ENCODE measurements at regions not wholly inside any gene's neighbourhood (a gene's known extent, or its start where the extent isn't known, plus 50 kb on each side); places are given as distances from the start of the nearest gene placed in this dataset.
A peak's percentile ranks its signal among the peaks of the same experiment; 100 is the strongest.

DNA sequence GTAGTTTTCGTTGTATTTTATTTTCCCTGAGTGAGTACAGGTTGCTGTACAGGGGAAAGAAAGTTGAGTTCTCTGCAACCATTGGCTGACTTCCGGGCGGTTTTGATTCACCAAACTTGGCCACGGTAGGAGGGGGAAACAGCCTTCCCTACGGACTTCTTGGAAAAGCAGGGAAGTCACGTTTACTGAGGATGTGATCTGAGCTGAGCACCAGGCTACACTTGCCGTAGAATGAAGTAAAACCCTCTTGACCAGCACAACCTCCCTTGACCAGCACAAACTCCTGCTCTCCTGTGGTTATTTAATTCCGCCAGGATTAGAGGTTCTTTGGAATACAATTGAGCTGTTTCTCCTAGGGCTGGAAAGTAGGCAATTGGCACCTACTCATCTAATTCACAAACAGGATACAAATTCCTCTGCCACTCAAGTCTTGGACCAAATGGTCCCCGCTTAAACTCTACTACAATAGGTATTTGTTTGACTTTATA, 242.0 kb upstream of the RBFOX1 start:
- no peak for DNase-seq

DNA sequence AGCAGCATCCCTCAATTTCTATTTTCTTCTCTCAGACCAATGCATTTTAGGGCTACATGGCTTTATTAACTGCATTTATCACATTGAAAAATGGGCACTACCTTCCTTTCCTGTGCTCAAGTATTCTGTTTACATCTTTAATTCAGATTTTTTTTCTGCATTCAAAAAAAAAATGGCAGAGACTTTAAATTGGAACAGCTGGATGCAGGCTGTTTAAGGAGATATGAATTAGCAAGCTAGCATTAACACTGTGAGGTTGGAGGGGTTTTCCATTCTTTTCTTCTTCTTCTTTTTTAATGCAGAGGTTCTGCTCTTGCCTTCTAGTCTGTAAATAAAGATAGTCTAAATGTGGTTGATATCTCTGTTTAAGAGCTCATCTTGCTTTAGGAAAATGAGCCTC, 242.9 kb upstream of the RBFOX1 start:
- no peak for DNase-seq

DNA sequence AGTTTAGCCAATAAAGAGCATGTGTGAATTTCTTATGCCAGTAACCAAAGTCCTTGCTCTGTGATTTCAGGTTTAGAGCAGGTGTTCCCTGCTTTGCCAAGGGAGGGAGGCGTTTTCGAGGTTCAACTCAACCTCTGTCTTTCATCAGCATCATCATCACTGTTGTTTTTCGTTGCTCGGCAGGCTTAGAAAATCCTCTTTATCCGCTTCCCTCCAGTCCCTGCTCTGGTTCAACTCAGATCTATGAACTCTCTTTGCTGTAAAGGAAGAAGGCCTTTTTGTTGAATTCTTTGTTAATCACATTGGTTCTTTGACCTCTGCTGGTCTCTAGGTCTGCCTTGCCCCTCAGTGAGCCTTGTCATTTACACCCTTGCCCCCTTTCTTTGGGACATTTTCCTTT, 243.9 kb upstream of the RBFOX1 start:
- no peak for DNase-seq

DNA sequence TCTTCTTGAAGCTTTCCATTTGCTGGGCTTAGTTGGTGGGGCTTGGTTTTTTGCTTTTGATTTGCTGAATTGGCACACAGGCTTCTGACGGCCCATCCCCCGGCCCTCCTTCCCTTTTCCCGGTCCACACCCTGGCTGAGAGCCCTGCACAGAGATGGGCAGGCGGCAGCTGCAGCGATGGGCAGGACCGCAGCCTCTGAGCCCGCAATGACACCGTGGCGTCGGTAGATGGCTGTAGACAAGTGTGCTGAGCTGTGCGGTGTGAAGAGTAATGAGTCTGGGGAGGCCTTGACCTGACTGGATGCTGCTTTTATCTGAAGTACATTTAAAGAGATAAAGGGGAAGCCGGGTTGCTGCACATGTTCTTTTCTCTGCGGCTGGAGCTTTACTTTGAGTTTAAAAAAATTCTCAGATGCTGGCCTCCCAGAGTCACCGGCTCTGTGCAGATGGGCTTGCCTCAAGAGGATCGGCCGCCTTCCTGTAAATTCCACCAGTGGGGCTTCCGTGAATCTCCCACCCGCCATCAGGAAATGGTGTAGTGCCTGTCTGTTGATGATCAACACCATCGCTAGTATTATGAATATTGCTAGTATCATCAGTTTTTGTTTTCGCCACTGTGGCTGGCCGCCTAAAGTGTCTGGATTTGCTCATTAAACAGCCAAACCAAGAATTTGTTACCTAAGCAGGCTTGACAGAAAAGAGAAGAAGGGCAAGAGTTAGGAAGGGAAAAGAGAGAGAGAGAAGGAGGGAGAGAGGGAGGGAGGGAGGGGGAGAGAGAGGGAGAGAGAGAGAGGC, 245.6 kb upstream of the RBFOX1 start:
- peak; percentile 11 for DNase-seq

DNA sequence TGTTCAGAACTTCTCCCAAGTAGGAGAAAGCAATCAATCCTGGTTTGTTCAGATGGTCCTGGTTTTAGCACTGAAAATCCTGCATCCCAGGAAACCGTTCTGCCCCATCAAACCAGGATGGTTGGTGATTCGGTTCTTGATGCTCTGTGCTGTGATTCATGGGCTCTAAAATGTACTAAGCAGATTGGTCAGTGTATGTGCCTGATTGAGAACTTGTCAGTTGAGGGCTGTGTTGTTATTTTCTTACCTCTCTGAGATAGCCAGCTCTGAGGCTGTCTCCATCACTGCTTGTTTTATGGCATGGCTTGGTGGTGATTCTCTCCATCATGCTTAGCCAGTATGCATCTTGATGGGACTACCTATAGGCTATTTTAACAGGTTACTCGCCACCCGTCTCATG, 246.9 kb upstream of the RBFOX1 start:
- DNase-seq, result no peak

DNA sequence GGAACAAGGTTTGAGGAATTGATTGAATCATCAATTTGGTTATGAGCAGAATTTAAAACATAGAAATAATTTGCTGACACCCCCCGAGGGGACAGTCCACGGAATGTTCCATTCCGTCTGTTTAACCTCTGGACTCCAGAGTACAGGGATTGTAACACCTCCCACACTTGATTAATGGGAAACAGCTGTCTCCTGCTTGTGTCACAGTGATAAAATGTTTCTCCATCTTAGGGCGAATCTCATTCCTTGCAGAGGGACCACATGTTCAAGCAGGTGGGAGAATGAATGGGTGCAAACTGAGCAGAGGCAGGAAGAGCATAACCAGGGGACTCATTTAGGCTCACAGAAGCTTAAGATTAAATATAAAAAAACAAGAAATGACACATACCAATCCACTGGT, 249.5 kb upstream of the RBFOX1 start:
- no peak for DNase-seq

DNA sequence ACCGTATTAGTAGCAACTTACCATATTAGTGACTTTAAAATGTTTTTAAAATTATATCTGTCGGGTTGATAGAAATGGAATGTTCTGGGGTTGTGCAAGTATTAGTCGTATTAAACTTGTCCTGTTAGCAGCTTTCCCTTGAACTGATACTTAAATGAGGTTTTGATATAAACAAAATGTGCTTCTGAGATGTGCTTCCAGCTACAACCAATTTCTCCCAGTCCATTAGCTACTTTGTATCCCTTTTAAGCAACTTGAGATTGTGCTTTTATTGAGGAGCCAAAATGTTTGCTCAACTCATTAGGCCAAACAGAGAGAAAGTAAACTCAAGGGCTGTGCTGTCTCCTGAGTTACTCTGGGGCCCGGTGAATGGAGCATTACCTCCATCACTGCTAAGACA, 255.0 kb upstream of the RBFOX1 start:
- no peak for DNase-seq

DNA sequence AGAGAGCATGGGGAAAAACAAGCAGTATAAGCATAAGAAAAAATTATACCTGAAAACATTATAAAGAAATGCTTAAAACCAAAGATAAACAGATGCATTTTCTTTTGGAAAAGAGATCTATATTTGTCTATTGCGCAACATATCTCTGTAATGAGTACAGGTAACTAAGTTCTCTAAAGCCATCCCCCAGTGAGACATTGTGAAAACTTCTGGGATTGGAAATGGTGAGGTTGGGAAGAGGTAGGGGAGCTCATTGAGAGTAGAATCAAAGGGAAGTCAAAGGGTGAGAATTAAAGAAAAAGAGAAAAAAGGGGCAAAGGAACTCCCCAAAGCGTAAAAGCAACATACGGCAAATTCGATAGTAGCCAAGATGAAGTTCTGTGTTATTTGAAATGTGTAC, 257.9 kb upstream of the RBFOX1 start:
- DNase-seq, result no peak

DNA sequence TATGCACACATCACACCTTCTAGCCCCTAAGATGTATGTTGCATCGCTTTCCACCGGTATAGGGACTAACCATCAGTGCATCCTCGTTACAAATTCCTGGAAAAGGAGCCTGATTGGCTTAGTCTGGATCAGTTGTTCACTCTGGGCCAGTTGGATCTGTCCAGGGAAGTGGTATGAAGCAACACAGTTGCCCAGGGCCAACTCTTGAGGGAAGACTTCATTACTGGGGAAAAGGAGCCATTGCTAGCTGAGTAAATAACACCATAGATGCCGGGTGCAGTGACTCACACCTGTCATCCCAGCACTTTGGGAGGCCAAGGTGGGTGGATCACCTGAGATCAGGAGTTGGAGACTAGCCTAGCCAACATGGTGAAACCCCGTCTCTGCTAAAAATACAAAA, 275.2 kb upstream of the RBFOX1 start:
- DNase-seq, result no peak

DNA sequence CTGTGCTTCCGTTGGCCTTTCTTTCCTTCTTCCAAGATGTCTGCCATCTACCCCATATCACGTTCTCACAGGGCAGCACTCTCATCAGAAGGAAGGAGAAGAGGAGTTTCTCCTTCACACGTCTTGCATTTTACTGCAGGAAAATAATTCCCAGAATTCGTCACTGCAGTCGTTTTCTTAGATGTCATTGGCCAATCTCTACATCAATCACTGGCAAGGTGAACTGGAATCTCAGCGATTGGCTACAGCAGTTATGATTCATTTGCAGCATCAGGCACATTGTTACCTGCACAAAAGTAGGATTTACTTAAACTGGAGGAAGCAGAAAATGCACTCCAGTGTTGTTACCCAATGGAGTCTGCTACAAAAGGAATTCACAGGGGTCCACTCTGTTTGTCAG, 277.2 kb upstream of the RBFOX1 start:
- no peak for DNase-seq

DNA sequence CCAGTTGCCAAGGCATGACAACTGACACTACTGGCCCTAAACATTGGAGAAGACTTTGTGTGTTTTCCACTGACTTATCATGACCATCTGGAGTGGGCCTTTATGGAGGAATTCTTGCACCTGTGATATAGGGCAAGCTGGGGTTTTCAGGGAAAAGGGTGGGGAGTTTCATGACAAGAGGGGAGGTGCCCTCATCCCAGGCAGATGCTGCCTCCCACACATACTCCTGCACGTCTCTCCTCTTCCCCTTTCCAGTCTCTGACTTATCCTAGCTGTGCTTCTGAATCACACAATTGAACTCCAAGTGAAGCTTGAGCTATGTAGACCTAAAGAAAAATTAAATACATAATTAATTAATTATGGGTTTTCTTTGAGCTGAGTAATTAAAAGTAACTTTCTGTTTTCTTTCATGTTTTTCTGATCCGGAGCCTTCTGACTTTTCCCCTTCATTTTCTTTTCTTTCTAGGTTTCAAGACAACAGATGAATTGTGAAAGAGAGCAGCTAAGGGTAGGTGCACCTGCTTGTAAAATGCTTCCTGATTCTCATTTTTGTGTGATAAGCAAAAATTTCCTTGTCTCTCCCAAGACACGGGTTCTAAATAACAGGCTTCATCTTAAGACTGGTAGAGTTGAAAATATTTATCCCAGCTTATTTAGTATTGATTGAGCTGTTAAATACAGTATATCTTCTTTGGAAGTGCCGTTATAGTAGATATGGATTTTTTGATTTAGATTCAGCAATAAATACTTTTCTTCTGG, 280.9 kb upstream of the RBFOX1 start:
- no peak for DNase-seq

DNA sequence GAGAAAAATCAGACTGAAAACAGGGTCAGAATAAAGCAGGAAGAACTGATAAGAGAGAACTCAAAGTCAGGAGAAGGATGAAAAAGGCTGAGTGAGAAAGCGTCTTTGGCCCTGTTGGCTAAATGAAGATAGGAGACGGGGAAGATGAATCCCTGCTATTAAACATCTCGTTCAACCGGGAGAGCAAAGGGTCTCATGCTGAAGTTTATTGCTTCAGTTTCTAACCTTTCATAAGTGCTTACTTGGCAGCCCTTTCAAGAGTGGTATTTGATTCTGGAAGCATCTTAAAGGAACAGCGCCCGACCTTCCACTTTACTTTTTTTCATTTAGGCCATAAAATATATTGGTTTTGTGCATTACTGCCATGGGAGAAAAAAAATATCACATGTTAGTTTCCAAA, 288.3 kb upstream of the RBFOX1 start:
- no peak for DNase-seq

DNA sequence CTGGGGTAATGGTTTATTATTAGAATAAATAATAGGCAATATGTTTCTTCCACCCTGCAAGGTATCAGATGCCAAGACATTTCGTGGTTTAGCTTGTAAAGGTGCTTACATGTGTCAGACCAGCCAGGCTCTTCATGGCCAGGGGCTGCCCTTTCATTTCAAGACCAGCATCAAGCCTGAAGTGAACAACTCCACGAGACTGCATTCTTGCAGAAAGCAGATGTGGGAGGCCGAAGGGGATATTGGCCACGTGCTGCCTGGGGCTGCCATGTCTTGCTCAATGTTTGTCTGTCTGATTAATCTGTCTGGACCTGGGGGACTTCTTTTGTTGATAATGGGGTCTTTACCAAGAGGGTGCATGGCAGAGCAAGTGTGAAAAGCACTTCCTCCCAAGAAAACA, 294.2 kb upstream of the RBFOX1 start:
- no peak for DNase-seq

DNA sequence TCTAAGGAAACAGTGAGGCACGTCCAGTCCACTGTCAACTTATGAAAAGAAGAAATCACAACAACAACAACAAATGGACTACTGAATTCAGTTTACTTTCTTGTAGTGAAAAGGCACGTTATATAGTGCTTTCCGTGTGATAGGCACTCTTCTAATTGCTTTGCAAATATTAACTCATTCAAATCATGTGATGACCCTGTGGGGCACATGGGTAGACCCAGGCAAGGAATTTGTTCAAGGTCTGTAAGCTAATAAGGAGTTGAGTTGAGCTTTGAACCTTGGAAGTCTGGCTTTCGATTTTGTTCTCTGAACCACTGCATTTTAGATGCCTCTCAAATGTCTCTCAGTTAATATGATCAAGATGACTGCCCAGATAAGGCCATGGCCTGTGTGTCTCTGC, 295.1 kb upstream of the RBFOX1 start:
- DNase-seq, result no peak

DNA sequence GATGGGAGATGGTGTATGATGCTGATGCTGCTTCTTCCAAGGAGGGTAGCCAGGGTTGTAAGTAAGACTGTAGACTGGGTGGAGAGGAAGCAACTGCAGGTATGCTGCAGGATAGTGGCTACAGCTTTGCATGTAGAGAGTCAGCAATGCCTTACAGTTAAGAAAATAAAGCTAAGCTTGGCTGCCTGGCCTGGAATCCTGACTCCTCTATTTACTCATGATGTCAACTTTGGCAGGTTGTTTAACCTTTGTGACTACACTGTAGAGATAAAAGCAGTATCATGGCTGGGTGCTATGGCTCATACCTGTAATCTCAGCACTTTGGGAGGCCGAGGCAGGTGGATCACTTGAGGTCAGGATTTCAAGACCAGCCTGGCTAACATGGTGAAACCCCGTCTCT, 301.6 kb upstream of the RBFOX1 start:
- no peak for DNase-seq

DNA sequence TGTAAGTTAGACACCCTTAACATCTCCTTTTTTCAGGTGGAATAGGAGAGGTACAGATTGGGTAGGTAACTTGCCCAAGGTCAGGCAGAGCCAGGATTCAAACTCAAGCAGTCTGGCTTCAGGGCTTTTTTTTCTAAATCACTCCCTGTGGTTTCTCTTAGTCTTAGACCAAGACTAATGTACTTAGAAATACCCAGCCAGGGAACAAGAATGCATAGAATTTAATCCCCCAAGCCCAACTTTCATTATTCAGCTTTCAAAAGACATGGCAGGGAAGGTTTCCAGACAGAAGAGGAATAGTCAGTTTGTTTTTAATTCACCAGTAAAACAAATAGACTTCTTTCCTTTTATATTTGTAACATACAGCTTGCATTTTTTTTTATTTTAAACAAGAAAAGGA, 305.2 kb upstream of the RBFOX1 start:
- DNase-seq, result no peak

DNA sequence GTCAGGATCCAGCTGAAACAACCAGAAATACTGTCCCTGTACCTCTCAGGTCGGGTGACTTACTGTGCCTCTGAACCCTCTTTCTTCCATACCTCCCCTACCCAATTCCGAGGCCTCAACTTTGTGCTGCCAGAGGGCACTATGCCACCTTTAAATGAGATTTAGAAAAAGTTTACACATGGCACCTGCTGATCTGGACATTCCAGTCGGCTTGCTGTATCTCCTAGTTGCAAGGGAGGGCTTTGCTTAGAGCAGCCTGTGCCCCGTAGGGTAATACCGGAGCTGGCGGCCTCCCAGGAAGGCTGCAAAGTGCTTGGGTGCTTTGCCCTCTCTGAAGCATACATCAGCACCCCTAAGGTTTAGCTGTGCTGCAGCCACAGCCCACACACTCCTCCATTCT, 306.0 kb upstream of the RBFOX1 start:
- no peak for DNase-seq

DNA sequence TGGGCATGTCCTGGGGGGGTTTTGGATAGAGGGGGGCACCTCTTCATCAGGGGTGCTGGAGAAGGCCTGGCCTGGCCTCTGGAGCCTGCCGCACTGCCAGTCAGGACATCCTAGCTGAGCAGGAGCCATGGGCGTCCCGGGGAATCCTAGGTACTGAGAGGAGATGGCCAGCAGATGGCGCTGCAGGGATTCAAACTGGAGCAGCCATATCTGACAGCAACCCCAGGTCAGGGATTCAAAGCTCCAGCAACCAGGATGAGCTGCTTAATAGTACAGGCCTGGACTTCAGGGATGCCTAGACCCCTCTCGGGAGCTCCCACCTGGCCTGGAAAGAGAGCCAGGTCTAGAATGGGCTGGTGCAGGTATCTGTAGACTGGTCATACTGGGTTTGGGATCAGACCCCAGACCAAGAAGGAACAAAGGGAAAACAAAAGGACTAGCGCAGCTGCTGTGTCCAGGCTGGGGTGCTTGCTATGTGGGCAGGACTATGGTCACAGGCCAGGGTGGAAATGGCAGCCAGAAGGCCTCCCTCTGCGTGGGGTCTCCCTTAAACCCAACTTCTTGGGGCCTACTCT, 306.9 kb upstream of the RBFOX1 start:
- DNase-seq, result peak; percentile 68

DNA sequence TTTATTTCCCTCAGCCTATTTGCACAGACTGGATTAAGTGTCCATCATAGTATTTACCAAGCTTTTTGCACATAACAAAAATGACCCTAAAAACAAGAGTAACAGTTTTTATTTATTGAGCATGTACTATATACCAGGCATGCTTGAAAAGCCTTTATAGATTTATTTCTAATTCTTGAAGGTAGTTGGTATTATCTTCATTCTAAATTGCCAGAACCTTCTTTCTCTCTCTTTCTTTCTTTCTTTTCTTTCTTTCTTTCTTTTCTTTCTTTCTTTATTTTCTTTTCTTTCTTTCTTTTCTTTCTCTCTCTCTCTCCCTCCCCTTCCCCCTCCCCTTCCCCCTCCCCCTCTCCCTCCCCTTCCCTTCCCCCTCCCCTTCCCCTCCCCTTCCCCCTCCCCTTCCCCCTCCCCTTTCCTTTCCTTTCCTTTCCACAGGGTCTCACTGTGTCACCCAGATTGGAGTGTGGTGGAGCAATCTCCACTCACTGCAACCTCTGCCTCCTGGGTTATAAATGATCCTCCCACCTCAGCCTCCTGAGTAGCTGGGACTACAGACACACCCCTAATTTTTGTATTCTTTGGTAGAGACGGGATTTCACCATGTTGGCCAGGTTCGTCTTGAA, 310.9 kb upstream of the RBFOX1 start:
- DNase-seq, result no peak

DNA sequence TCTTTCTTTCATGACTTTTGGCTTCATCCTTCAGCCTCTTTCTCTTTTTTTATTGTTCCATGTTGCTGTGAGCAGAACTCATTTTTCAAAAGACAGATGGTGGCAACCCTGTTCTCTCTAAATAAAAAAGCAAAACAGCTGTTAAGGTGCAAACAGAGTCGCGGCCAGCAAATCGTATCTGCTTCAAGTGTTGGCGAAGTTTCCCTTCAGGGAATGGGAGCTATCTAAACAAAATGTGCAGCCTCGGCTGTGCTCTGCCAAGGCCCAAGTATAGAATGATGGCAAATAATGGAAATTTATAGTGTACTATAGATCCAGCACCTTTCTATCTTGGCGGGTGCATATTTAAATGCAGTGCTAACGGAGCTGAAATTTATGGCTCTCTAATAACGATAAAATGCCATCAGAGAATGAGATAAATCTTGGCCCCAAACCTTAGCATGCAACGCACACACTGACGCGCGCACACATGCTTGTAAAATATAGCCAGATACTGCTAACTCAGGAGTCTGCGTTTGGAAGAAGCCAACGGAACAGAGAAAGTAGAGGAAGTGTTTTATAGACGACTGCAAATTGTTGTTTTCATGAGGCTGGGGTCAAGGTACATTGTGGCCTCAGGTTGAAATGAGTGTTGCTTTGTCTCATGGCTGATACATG, 315.5 kb upstream of the RBFOX1 start:
- DNase-seq, result no peak

DNA sequence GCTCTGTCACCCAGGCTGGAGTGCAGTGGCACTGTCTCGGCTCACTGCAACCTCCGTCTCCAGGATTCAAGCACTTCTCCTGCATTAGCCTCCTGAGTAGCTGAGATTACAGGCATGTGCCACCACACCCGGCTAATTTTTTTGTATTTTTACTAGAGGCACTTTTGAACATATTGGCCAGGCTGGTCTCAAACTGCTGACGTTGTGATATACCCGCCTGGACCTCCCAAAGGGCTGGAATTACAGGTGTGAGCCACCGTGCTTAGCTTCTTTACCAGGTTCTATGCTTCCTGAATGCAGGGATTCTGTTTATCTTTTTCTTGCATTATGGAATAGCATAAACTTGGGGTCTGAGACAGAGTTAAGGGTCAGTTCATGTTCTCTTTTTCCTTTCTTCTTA, 317.9 kb upstream of the RBFOX1 start:
- DNase-seq, result no peak

DNA sequence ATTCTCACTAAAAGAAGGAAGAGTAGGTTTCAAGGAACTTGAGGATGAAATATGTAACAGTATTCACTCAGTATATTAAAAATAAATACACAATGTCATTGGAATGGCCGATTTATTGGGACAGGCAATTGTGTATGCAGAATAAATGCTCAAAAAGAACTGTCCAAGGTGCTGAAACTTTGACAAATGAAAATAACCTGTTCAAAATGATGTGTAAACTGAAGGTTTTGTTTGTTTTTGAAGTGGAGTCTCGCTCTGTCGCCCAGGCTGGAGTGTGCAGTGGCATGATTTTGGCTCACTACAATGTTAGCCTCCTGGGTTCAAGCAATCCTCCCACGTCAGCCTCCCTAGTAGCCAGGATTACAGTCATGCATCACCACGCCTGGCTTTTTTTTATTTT, 318.7 kb upstream of the RBFOX1 start:
- no peak for DNase-seq

DNA sequence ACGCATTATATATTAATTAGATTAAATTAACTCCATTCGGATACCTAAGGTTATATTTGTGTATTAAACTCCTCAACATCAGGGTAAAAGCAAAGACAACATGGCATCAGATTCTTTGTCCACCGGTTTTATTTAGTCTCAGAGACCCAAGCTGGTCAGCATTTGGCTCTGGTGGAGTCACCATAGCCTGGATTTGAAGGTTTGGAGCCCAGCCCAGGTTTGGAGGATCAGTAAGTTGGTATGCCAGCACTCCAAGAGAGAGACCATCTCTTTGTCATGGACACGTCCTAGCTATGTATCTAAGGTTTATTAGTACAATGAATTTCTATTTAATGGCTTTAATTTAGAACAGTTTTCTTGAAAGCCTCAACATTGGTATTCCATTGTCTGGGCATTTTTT, 328.4 kb upstream of the RBFOX1 start:
- DNase-seq, result no peak

Data from midbrain (tissue), 1 donor.